Stimulated activated CD8-positive, alpha-beta memory T cell treated with anti-CD3 and anti-CD28 coated beads, Interleukin-12 subunit alpha, Interleukin-12 subunit beta, amount 100 ng/mL, for 1 hour (primary cell): ENCODE measurements at regions not wholly inside any gene's neighbourhood (a gene's known extent, or its start where the extent isn't known, plus 50 kb on each side); places are given as distances from the start of the nearest gene placed in this dataset.

Source experiments
- DNase-seq: peaks from one replicate; pipeline ENCODE4 v3.0.0-alpha.2; 2020; ENCODE audit warnings: low read depth

GRCh38 chr1:59150577-59151386 is 146.1 kb upstream of the FGGY start:
- no peak for DNase-seq

GRCh38 chr1:59151387-59151761 is 145.5 kb upstream of the FGGY start:
- DNase-seq: no peak

DNA sequence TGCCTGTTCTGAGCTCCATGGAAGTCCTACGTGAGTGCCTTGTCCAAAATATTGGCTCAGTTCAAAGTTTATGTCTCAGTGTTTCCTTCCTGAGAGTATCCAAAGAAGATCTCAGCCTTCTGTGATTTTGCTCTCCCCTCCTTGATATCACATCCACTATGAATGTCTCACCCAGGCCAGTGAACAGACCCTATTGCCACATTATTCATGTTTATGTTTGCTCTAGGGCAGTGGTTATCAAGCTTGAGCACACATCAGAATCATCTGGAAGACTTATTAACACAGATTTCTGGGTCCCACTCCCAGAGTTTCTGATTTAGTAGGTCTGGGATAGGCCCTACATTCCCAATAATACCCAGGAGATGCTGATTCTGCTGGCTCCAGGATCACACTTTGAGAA is 145.0 kb upstream of the FGGY start:
- DNase-seq: no peak

GRCh38 chr1:59152511-59152910 is 144.4 kb upstream of the FGGY start:
- no peak for DNase-seq

DNA sequence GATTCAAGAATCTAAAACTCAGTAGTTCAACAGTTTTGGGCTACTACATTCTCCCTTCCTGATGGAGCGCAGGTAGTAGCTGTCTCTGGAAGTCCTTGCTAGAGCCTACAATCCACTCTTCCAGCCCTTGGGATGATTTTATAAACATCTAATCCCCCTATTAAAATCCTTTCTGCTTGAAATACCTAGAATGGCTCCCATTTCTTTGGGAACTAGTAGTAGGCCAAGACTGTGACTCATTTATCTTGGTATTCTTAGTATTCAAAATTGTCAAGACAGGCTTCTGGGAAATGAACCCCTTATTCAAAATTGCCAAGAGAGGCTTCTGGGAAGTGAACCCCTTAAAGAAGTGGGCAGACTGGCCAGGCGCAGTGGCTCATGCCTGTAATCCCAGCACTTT is 142.5 kb upstream of the FGGY start:
- DNase-seq: no peak

GRCh38 chr1:59155351-59155750 is 141.5 kb upstream of the FGGY start:
- no peak for DNase-seq

- DNase-seq: no peak
Observed at GRCh38 chr1:59156051-59156450, 140.8 kb upstream of the FGGY start.

DNA sequence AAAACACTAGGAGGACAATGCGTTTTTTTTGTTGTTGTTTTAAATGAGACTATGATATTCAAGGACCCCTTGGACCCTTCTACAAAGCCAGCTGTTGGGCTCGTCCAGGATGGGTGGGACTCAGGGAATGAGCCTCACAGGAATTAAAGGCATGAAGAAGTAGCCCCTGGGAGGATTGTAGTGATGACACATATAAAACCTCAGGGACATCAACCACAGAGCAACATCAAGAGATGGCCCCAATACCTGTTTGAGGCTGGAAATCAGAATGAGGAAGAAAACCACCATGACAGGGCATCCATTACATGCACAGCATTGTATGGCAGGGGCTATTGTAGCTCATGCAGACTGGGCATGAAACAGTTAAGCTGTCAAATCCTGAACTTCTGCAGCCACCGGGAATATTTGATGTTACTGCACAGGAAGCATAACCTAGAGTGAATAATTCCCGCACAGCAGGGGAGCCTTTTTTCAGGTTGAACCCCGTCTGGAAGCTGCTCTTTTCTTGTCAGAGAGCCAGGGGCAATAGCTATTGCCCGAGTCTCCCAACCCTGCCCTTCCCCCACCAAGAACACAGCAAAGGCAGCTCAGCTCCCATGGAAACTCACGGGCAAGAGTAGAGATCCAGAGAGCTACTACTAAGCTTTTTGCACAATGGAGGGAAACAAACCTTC is 140.2 kb upstream of the FGGY start:
- no peak for DNase-seq

DNA sequence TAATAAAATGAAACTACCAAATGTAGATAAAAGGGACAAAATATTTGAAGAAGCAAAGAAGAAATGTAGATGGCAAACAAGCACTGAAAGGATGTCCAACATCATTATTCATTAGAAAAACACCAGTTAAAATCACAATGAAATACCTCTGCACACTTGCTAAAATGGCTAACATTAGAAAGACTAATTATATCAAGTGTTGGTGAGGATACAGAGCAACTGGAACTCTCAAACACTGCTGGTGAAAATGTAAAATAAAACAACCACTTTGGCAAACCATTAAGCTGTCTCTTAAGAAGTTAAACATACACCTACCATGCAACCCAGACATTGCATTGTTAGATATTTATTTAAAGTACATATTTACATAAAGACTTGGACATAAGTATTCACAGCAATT is 138.6 kb upstream of the FGGY start:
- DNase-seq: no peak

GRCh38 chr1:59159557-59160203 is 137.2 kb upstream of the FGGY start:
- no peak for DNase-seq

DNA sequence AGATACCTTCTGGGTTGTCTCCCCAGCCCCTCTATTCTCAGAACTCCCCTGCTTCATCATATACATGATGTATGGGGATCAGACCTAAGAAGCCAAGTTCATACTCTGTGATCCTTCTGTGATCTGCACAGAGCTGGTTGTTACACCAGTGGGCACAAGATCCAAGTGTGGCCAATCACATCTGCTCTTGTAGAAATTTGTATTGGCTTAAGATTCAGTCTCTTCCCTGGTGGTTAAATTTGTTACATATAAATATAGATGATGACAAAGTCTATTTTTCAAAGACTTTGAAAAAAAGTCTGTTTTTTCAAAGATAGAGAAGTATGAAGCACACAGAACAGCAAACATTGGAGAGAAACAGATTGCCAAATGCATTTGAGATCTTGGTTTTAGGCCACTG is 135.8 kb upstream of the FGGY start:
- no peak for DNase-seq

DNA sequence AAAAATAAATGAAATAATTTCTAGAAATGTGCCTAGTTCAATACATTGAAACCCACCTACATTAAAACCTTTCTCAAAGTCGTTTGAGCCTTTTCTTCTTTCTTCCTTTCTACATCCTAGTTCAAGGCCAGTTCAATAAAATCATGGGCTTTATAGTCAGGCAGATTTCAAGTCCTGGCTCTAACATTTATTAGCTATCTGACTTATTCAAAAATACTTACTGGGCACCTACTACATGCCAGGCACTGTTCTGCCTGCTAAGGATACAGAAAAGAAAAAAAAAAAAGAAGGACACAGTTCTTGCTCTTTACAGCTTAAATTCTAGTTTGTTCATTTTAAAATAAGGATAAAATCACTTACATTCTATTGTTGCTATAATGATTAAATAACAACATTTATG is 134.2 kb upstream of the FGGY start:
- DNase-seq: no peak

GRCh38 chr1:59163268-59164092 is 133.4 kb upstream of the FGGY start:
- no peak for DNase-seq

DNA sequence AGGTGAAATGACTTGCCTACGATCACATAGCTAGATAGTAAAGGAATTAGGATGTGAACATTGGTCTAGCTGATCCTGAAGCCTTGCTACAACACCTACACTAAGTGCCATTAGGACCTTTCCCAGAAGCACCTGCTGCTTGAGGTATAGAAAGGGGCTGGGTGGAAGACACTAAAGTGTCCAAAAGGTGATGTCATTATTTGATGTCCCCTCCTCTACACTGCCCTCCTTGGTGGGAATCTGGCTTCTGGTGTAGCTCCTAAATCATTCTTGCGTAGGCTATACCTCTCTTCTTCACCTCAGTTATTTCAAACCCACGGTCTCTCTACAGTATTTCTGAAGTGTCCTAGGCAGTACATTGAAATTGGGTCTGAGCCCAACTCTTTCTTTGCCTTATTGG is 132.5 kb upstream of the FGGY start:
- DNase-seq: no peak

DNA sequence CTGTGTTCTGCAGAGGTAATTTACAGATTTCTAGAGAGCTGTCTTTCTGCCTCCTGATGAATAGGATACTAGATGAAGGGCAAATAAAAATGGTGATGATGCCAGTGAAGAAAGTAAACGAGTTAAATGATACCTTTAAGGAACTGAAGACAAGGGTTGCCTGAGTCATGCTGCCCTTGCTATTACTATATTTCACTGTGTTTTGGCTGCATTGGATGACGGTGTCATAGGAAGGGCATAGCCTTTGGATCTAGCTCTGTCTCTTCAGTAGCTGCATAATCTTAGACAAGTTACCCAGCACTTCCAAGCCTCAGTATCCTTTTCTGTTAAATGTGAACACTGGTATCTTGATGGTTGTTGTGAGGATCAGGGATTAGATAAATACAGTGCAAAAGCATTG is 131.5 kb upstream of the FGGY start:
- no peak for DNase-seq

DNA sequence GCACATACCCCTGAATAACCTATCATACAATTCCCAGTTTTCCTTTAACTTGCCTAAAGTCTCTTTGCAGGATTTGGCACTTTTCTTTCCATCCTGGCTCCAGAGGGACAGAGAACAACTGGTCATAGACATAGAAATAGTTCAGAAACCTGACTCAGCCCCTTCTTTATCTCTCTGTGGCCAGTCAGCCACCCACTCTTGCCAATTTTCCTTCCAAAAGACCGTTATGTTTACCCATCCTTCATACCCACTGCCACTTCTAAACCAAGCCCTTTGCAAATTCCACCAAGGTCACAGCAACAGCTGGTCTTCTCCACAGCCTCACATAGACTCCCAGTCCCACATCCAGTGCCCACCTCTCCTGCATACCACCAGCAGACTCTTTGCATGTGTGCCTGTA is 127.2 kb upstream of the FGGY start:
- no peak for DNase-seq

- DNase-seq: no peak
Observed at GRCh38 chr1:59170659-59171058, 126.2 kb upstream of the FGGY start.

DNA sequence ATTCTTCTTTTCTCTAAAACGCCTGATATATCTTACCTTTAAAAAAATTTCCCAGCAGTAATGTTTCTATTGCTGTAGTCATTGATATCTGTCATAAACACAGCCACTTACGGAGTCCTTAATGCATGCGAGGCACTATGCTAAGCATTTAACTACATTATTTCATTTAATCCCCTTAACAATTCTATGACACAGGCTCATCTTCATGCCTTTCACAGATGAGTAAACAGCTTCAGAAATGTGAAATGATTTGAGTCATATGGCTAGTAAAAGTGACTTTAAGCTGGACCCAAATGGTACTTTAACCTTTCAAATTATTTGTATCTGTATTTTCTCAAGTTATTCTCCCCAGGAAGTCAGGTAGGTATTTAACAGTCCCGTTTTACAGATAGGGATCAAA is 125.1 kb upstream of the FGGY start:
- DNase-seq: no peak

GRCh38 chr1:59172693-59173092 is 124.2 kb upstream of the FGGY start:
- DNase-seq: no peak

GRCh38 chr1:59173721-59174120 is 123.2 kb upstream of the FGGY start:
- no peak for DNase-seq

DNA sequence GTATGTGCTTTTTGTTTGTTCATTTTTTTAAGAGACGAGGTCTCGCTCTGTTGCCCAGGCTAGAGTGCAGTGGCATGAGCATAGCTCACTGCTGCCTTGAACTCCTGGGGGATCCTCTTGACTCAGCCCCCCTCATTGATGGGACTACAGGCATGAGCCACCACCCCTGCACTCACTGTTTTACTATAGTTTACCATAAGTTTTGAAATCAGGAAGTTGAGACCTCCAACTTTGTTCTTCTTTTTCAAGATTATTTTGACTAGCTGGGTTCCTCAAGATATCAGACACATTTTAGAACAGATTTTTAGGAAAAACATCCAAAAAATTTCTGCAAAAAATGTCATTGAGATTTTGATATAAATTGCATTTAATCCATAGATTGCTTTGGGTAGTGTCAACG is 120.4 kb upstream of the FGGY start:
- no peak for DNase-seq

- no peak for DNase-seq
Observed at GRCh38 chr1:59177756-59178155, 119.1 kb upstream of the FGGY start.
